ENCODE measurements at regions not wholly inside any gene's neighbourhood (a gene's known extent, or its start where the extent isn't known, plus 50 kb on each side); places are given as distances from the start of the nearest gene placed in this dataset.
A peak's percentile ranks its signal among the peaks of the same experiment; 100 is the strongest.

DNA sequence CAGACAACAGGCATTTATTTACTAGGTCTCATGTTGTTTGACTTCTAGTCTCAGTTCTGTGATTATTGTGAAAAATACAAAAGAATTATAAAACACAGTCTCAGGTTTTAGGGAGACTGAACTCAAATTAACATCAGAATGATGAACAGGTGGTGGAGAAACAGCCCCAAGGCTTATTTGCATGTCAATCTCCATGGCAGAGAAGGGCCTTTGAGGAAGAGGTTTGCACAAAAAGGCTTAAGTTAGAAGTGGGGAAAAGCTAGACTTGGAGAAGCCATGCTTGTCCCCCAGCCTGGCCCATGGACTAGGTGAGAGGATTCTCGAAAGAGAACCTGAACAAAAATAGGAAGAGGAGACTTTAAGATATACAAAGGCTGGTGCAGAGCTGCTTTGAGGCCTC is 183.3 kb downstream of the EDN1 start:
- H3K27ac ChIP-seq (ENCODE audit: low read depth, low read length, poor library complexity, severe bottlenecking), result no peak overlapping the region
- H3K79me2 ChIP-seq (ENCODE audit: insufficient read depth, low read length), result no peaks in the 10 kb centered on the region
- H3K4me1 ChIP-seq (ENCODE audit: insufficient read depth, low read length, severe bottlenecking), result peaks cover 21% of the 10 kb centered on the region
- H3K27me3 ChIP-seq (ENCODE audit: insufficient read depth, low read length), result no peaks in the 10 kb centered on the region
- no peak overlapping the region for H3K9ac ChIP-seq (ENCODE audit: low read length)
- no peak overlapping the region for H2AFZ ChIP-seq (ENCODE audit: low read length)
- no peaks in the 10 kb centered on the region for H3K36me3 ChIP-seq (ENCODE audit: insufficient read depth, low read length)
- H3K4me2 ChIP-seq (ENCODE audit: low read length), result no peak overlapping the region
- H3F3A ChIP-seq (ENCODE audit: insufficient read depth, low read length), result no peaks in the 10 kb centered on the region
- TF ChIP-seq CTCF (IDR thresholded peaks at IDR 0.05; ENCODE audit: low read length), result no peak
- no peak for TF ChIP-seq EZH2 (IDR thresholded peaks at IDR 0.05; ENCODE audit: borderline replicate concordance, low read length)
- H3K4me3 ChIP-seq (ENCODE audit: low read depth, low read length, poor library complexity, severe bottlenecking), result no peak overlapping the region
- H3K9me3 ChIP-seq (ENCODE audit: low read length), result no peaks in the 10 kb centered on the region
- no peaks in the 10 kb centered on the region for H3K9me2 ChIP-seq (ENCODE audit: low read depth, low read length)
- no peaks in the 10 kb centered on the region for H4K20me1 ChIP-seq (ENCODE audit: insufficient read depth, low read length)

DNA sequence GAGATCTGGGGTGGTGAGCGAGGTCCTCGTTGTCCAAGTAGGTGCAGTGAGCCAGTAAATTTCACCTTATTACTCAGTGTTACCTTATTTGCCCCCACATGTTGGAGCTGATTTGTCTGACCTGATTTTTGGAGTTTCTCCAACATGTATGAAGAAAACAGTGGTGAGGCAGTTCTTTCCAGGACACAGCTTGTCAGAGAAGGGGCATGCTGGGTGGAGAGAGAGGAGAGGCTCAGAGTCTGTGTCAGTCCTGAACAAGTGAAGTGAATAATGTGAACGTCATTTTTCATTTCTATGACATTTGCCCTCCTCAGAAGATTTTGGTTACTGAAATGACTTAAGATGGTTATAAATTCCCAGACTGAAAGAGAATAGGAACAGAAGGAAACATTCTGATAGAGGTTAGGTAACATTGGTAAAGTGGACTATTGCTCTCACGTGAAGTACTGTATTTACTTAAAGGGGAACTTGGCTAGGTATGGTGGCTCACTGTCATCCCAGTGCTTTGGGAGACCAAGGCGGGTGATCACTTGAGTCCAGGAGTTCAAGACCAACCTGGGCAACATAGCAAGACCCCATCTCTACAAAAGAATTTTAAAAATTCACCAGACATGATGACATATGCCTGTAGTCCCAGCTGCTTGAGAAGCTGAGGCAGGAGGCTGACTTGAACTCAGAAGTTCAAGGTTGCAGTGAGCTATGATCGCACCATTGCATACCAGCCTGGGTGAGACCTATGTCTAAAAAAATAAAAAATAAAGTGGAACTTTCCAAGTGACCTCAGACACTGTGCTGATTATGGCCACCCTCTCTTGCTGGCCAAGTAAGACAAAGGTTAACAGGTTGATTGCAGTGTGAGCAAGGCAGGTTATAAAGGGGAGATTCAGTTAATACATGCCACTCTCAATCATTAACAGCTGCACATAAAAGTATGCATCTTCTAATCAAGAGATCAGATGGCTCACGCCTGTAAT is 184.3 kb downstream of the EDN1 start:
- no peaks in the 10 kb centered on the region for H3K36me3 ChIP-seq (ENCODE audit: insufficient read depth, low read length)
- no peak overlapping the region for H3K9ac ChIP-seq (ENCODE audit: low read length)
- H3K4me2 ChIP-seq (ENCODE audit: low read length), result no peak overlapping the region
- H3F3A ChIP-seq (ENCODE audit: insufficient read depth, low read length), result no peaks in the 10 kb centered on the region
- H3K79me2 ChIP-seq (ENCODE audit: insufficient read depth, low read length), result no peaks in the 10 kb centered on the region
- no peaks in the 10 kb centered on the region for H3K9me3 ChIP-seq (ENCODE audit: low read length)
- H3K27me3 ChIP-seq (ENCODE audit: insufficient read depth, low read length), result no peaks in the 10 kb centered on the region
- H3K4me3 ChIP-seq (ENCODE audit: low read depth, low read length, poor library complexity, severe bottlenecking), result no peak overlapping the region
- no peak overlapping the region for H3K27ac ChIP-seq (ENCODE audit: low read depth, low read length, poor library complexity, severe bottlenecking)
- H4K20me1 ChIP-seq (ENCODE audit: insufficient read depth, low read length), result no peaks in the 10 kb centered on the region
- no peak overlapping the region for H2AFZ ChIP-seq (ENCODE audit: low read length)
- H3K9me2 ChIP-seq (ENCODE audit: low read depth, low read length), result no peaks in the 10 kb centered on the region
- TF ChIP-seq EZH2 (IDR thresholded peaks at IDR 0.05; ENCODE audit: borderline replicate concordance, low read length), result no peak
- TF ChIP-seq CTCF (IDR thresholded peaks at IDR 0.05; ENCODE audit: low read length), result no peak
- peaks cover 21% of the 10 kb centered on the region for H3K4me1 ChIP-seq (ENCODE audit: insufficient read depth, low read length, severe bottlenecking)

GRCh38 chr6:12476484-12476883 is 186.3 kb downstream of the EDN1 start:
- Histone ChIP-seq H3K4me2 (ENCODE audit: low read length) (no peak overlapping the region), H4K20me1 (ENCODE audit: insufficient read depth, low read length) (no peaks in the 10 kb centered on the region), H3K79me2 (ENCODE audit: insufficient read depth, low read length) (no peaks in the 10 kb centered on the region), H3K27me3 (ENCODE audit: insufficient read depth, low read length) (no peaks in the 10 kb centered on the region), H3K4me1 (ENCODE audit: insufficient read depth, low read length, severe bottlenecking) (peaks cover 21% of the 10 kb centered on the region), H2AFZ (ENCODE audit: low read length) (peak overlapping the region; percentile 89), H3F3A (ENCODE audit: insufficient read depth, low read length) (no peaks in the 10 kb centered on the region), H3K36me3 (ENCODE audit: insufficient read depth, low read length) (no peaks in the 10 kb centered on the region), H3K27ac (ENCODE audit: low read depth, low read length, poor library complexity, severe bottlenecking) (peak overlapping the region; percentile 42), H3K9ac (ENCODE audit: low read length) (no peak overlapping the region), H3K9me3 (ENCODE audit: low read length) (no peaks in the 10 kb centered on the region), H3K9me2 (ENCODE audit: low read depth, low read length) (no peaks in the 10 kb centered on the region), H3K4me3 (ENCODE audit: low read depth, low read length, poor library complexity, severe bottlenecking) (no peak overlapping the region)
- no peak for TF ChIP-seq CTCF (IDR thresholded peaks at IDR 0.05; ENCODE audit: low read length)
- no peak for TF ChIP-seq EZH2 (IDR thresholded peaks at IDR 0.05; ENCODE audit: borderline replicate concordance, low read length)
